ENCODE measurements at regions not wholly inside any gene's neighbourhood (a gene's known extent, or its start where the extent isn't known, plus 50 kb on each side); places are given as distances from the start of the nearest gene placed in this dataset.

DNA sequence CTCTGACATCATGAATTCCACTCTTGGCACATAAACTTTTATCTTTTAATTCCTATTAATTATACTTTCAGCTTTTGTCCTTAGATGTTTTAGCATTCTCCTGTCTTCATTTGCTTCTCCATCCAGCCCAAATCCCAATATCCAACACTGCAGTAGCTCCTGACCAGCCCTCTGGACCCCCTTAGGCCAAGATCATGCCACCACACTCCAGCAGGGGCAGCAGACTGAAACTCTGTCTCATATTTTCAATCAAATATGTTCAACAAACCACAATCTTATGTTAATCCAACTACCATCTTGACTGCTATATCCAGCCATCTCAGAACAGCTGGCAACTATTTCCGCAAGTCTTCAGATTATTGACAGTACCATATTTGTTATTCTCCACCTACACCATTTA lies 315.8 kb upstream of the ROBO2 start:
- Histone ChIP-seq H4K5ac (ENCODE audit: insufficient read length, low read depth, low read length) (no peak overlapping the region), H3K23ac (ENCODE audit: insufficient read length) (no peak overlapping the region), H2BK20ac (ENCODE audit: low read length) (no peak overlapping the region), H2AFZ (ENCODE audit: low read length) (no peak overlapping the region), H4K20me1 (replicated peaks in 1 of 2; ENCODE audit: control insufficient read depth in 1 of 2, insufficient read depth in 2 of 2, low read length in 2 of 2) (no peaks in the 10 kb centered on the region), H4K8ac (ENCODE audit: extremely low read depth, insufficient read depth, low read length) (no peak overlapping the region), H3K9ac (replicated peaks in 1 of 4; ENCODE audit: extremely low read depth in 1 of 4, low read depth in 3 of 4, low read length in 3 of 4) (no peak overlapping the region), H2BK5ac (ENCODE audit: low read depth, low read length) (no peak overlapping the region), H4K91ac (replicated peaks; ENCODE audit: insufficient read length, low read length) (no peak overlapping the region), H3K4me2 (ENCODE audit: insufficient read depth in 1 of 2, low read depth in 2 of 2, low read length in 2 of 2) (no peak overlapping the region), H3K18ac (ENCODE audit: extremely low read depth, low read length) (no peak overlapping the region), H3K79me1 (ENCODE audit: low read depth, low read length) (no peaks in the 10 kb centered on the region), H3K56ac (replicated peaks; ENCODE audit: insufficient read length, low read depth, low read length) (no peak overlapping the region), H3K4ac (replicated peaks; ENCODE audit: insufficient read length, low read depth, low read length) (no peak overlapping the region), H2BK12ac (ENCODE audit: low read depth, low read length) (no peak overlapping the region), H3K27me3 (replicated peaks in 1 of 4; ENCODE audit: control insufficient read depth in 3 of 4, extremely low read depth in 1 of 4, insufficient read depth in 3 of 4, low read length in 3 of 4) (no peaks in the 10 kb centered on the region), H3K36me3 (ENCODE audit: control insufficient read depth in 2 of 4, insufficient read depth in 4 of 4, low read length in 3 of 4) (no peaks in the 10 kb centered on the region), H2BK120ac (replicated peaks; ENCODE audit: low read depth, low read length) (no peak overlapping the region), H2AK5ac (ENCODE audit: low read depth, low read length) (no peak overlapping the region), H3K23me2 (ENCODE audit: low read depth, low read length) (no peaks in the 10 kb centered on the region), H3K9me3 (ENCODE audit: insufficient read depth in 2 of 2, low read depth in 1 of 2, low read length in 1 of 2) (no peaks in the 10 kb centered on the region), H3K4me3 (ENCODE audit: extremely low read depth in 1 of 4, insufficient read depth in 2 of 4, low read depth in 3 of 4, low read length in 4 of 4) (no peak overlapping the region), H3K27ac (ENCODE audit: low read depth, low read length) (no peak overlapping the region), H3K4me1 (replicated peaks in 1 of 4; ENCODE audit: control insufficient read depth in 3 of 4, insufficient read depth in 4 of 4, low read length in 3 of 4) (no peaks in the 10 kb centered on the region), H3K79me2 (ENCODE audit: control insufficient read depth in 1 of 2, insufficient read depth in 2 of 2, low read length in 2 of 2) (no peaks in the 10 kb centered on the region), H2BK15ac (ENCODE audit: low read length) (no peak overlapping the region), H3K14ac (ENCODE audit: insufficient read length) (no peak overlapping the region)
- WGBS, 2 experiments (ENCODE audit: extremely low coverage in 1 of 2, insufficient coverage in 1 of 2, insufficient read length in 1 of 2, insufficient replicate concordance in 2 of 2, low coverage in 1 of 2, low lambda C conversion rate in 2 of 2, missing lambda C conversion rate in 1 of 2) = 88% methylated on average over 1 of the region's 1 CpG; no CpG with 5 or more reads in 1 of the 2 experiments
- DNase-seq (ENCODE audit: low read depth in 1 of 2, low spot score in 2 of 2) (no peak), FAIRE-seq (no peak)
- ChIA-PET POLR2A (ENCODE audit: partially characterized antibody) (interaction anchor here (0.6 kb wide), 1 partner anchor 55 kb away, joined by 3 read pairs; no protein-coding TSS in a partner anchor), CTCF (ENCODE audit: partially characterized antibody) (interaction anchor here (0.6 to 2.0 kb wide), 11 partner anchors 9 to 513 kb away, joined by 3 to 13 read pairs (median 5); no protein-coding TSS in a partner anchor)
- no peak for TF ChIP-seq TAF7 (optimal IDR thresholded peaks at IDR 0.05; ENCODE audit: borderline replicate concordance, low read depth, low read length)
- TF ChIP-seq SIX5 (IDR thresholded peaks at IDR 0.05; ENCODE audit: low read depth, low read length) = no peak
- no peak for TF ChIP-seq SP2 (IDR thresholded peaks at IDR 0.05; ENCODE audit: low read length)
- no peak for TF ChIP-seq MAFK (IDR thresholded peaks at IDR 0.05; ENCODE audit: low read depth, low read length)
- no peak for TF ChIP-seq E2F6 (IDR thresholded peaks at IDR 0.05)
- TF ChIP-seq CBX5 (IDR thresholded peaks at IDR 0.05; ENCODE audit: low read depth, low read length) = no peak
- peak; percentile 29 to 50 (median 33); a peak in 3 of 4 replicates for TF ChIP-seq CTCF (IDR thresholded peaks at IDR 0.05; ENCODE audit: control extremely low read depth in 1 of 3, insufficient read depth in 1 of 3, low read depth in 1 of 3, low read length in 3 of 3)

Data from H1 (cell line).